GM12801 (cell line): ENCODE measurements at regions not wholly inside any gene's neighbourhood (a gene's known extent, or its start where the extent isn't known, plus 50 kb on each side); places are given as distances from the start of the nearest gene placed in this dataset.

Experiments
- CTCF ChIP-seq: IDR thresholded peaks from one replicate; pipeline ENCODE4 v1.5.1; 2011; ENCODE audit warnings: control low read depth; ENCODE audit not compliant: insufficient read length; ENCODE audit errors: extremely low read depth

GRCh38 chr3:101945980-101946379, 96.7 kb downstream of the NFKBIZ start:
- TF ChIP-seq CTCF = no peak

GRCh38 chr3:101946906-101947305, 97.6 kb downstream of the NFKBIZ start:
- TF ChIP-seq CTCF = no peak

GRCh38 chr3:101950510-101950909, 101.2 kb downstream of the NFKBIZ start:
- no peak for TF ChIP-seq CTCF

- TF ChIP-seq CTCF = no peak
Measured at GRCh38 chr3:101950985-101951733, 101.8 kb downstream of the NFKBIZ start.

- no peak for TF ChIP-seq CTCF
Measured at GRCh38 chr3:101954361-101954760, 105.0 kb downstream of the NFKBIZ start.

- TF ChIP-seq CTCF = no peak
Measured at GRCh38 chr3:101954936-101955335, 105.6 kb downstream of the NFKBIZ start.

GRCh38 chr3:101962055-101962454, 112.7 kb downstream of the NFKBIZ start:
- no peak for TF ChIP-seq CTCF
